NCI-H2227 treated with DMSO at 0.1 percent for 48 hours (cell line): ENCODE measurements at regions not wholly inside any gene's neighbourhood (a gene's known extent, or its start where the extent isn't known, plus 50 kb on each side); places are given as distances from the start of the nearest gene placed in this dataset.
"Not testable (repeated sequence)": the region's sequence is repeated elsewhere in the genome, so short reads cannot be mapped to it uniquely, and the experiment has no call there.

Source experiments
- DNase-seq: peaks from one replicate; lab custom pipeline; 2025; lab: John Stamatoyannopoulos, UW

DNA sequence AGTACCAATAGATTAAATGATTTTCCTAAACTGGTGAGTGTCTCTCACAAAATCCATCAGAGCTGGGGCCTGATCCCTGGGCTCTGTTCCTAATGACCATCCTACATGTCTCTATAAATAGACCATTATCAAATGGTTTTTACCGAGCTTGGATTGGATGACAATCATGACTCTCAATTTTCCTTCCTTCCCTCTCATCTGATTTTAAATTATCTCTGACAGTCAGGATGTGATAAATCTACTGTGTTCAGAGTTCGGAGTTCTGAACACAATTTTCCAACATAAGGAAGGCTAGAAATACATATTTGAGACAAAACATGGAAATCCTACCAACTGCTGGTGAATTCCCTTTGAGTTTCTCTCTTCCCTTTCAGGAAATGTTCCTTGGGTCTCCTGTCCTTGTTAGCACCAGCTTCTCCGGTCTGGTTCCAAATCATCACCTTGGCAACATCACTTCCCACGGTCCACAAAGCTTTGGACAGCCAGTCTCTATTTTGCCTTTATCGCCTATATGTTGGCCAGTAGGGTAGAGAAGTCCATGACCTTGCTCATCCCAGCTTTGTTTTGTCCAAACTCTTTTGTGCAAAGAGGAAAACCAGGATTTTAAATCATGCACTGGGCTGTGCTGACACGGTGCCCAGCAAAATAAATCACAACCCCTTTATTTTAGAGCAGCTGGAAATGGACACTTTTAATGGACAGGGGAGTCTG, 139.6 kb upstream of the ITGA6 start:
- no peak for DNase-seq

DNA sequence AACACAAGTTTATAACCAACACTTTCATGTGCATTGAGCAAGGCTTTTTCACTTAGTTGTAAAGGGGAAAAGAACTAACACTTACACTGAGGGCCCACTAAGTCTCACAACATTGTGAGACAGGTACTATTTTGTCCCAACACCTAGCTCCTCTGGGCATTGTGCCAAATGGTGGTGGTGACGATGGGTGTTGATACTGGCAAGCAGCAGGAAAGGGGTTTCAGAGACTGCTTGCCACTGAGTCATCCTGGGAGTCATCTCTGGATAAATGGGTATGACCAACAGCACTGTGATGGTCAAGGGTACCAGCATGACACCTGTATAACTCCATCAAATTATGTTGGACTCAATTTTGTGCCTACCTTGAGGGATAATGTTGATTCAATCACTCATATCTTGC, 138.8 kb upstream of the ITGA6 start:
- DNase-seq, result no peak

DNA sequence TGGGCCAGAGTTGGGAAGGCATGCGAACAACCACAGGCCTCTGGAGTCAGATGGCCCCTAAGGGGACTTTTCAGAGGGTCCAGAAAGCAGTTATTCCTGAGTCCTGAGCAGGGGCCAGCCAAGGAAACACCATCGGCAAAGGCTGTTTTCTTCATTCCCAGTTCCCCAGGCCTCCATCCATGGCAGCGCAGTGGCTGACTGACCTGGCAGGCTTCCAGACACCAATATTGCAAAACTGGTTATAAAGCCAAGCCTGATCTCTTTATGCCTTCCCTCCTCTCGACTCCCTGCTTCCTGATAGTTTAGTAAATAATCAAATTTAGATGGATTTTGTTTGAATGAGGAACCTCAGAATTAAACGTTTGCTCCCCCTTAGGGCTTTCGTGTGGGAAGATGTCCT, 133.4 kb upstream of the ITGA6 start:
- DNase-seq, result peak; percentile 60

DNA sequence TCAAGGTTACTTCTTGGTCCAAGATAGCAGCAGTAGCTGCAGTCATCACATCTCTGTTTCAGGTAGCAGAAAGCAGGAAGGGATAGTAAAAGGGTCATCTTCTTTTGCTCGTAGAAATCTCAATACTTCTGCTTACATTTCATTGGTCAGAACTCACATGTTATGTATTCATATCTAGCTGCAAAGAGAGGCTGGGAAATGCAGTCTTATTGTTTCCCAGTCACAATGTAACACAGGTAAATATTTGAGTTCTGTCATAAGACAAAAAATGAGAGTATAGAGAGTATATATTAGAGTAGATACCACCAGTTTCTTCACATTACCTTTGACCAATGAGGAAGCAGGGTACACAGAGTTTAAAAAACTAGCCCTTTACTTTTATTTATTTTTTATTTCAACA, 132.4 kb upstream of the ITGA6 start:
- no peak for DNase-seq

DNA sequence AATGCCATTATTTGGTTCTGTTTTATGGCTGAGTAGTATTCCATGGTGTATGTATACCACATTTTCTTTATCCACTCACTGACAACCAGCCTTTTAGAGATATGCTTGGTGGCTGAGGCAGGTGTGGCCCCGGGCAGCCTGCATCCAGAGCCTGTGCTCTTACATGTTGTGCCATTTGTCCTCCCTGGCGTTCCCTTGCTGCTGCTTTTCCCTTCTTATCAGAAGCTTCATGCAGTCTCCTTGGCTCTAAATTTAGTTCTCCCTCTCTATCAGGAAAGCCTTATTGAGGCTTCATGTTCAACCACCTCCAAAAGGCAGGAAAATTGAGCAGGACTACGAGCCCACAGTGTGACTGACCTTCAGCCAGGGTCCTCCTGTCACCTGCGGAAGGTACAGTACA, 131.7 kb upstream of the ITGA6 start:
- no peak for DNase-seq

DNA sequence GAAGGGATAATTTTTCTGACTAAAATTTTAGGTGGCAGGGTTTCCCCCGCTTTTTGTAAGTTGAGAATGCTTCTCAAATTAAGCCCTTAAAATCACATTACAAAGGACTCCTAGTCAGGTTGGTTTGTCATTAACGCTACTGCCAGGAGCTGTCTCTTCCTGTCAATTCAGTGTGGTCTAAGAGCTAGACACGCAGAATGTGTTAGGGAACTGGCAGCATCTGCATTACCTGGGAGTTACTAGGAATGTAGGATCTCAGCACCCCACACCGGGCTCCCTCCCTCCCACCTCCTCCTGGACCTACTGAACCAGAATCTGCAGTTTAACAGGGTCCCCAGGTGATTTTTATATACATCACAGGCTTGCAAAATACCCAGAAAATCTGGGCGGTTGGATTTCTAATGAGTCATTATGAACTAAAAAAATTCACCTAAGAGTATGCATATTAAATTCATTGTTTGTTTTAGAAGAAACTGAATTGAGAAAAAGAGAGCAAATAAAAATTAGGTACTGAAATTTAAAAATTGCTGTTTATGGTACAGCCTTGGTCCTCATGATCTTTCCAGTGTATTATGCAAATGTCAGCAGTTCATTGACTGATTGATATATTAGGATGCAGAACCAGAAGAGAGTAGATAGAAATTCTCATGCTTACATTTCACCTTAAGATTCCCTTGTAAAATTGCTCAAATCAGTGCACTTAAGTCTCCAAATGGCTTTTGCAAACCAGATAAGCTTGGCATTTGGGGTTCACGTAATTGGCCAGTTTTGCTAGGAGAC, 130.9 kb upstream of the ITGA6 start:
- DNase-seq, result no peak

DNA sequence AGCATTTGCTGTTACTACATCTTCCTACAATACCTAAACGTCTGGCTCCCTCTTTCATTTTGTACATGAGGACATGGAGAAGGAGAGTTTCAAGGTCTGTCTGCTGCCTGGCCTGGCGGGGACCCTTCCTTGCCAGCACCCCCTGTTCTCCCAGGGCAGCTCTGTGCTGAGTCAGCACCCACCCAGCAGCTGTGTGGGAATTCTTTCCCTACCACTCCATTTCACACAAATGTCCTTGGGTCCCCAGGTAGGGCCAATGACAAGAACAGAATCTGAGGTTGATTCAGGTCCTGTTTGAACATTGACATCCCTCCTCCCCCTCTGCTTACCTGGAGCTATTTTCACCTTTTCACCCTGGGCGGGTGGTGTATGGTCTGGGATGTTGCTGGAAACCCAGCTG, 129.9 kb upstream of the ITGA6 start:
- no peak for DNase-seq

DNA sequence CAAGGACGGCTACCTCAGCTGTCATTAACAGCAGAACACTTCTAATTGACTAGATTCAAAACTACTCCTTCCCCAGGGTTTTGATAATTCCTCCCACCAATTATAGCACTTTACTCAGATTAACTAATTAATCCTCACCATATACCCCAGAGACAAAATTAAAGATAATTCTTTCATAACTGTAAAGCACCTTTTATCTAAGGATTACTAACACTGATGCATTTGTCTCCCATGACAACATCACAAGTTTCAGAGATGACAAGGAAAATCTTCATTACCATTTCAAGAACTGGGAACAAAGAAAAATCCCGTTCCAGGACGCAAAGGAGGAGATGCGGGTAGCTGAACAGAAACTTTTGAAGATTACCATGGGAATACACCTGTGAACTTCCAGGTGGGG, 129.4 kb upstream of the ITGA6 start:
- no peak for DNase-seq

DNA sequence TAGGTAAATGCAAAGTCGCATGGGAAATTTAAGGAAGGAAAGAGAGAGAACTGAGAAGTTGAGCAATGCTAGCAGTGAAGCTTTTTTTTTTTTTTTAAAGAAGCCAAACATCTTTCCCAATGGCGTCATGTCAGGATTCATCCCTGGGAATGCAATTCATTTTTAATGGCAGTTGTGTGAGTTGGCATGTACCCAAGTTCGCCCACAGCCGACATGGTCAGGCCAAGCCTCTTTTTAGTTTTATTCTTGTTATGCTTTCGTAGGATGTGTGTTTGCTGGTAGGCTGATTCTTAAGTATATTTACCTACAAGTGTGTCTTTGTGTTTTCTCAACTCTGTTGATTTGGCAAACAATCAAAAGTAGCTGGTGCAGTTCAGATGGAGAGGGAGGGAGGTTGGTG, 127.6 kb upstream of the ITGA6 start:
- peak; percentile 35 for DNase-seq

DNA sequence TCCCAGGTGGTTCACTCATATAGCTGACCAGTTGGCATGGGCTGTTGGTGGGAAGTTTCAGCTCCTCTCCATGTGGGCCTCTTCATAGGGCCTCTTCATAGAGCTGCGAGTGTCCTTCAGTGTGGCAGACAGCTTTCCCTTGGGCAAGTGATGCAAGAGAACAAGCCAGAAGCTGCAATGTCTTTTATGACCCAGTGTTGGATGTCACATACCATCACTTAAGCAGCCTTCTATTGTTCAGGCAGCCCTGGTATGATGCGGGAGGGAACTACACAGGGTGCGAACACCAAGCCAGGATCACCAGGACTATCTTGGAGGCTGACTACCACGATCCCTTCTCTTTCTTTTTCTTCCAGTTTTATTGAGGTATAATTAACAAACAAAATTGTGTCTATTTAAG, 126.5 kb upstream of the ITGA6 start:
- DNase-seq, result no peak

DNA sequence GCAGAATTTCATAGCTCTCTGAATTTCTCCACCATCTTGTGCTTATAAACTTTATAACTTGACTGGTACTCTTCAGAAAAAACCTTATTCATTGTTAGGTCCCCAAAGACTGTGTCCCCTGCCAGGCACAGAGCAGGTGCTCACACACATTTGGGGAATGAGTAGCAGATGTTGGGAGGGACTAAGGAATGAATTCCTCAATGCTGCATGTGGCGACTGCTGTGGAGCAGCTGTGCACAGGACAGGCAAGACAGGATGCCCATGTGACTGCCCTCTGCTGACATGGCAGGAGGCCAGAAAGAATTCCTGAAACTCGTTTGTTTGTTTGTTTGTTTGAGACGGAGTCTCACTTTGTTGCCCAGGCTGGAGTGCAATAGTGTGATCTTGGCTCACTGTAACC, 122.3 kb upstream of the ITGA6 start:
- no peak for DNase-seq

DNA sequence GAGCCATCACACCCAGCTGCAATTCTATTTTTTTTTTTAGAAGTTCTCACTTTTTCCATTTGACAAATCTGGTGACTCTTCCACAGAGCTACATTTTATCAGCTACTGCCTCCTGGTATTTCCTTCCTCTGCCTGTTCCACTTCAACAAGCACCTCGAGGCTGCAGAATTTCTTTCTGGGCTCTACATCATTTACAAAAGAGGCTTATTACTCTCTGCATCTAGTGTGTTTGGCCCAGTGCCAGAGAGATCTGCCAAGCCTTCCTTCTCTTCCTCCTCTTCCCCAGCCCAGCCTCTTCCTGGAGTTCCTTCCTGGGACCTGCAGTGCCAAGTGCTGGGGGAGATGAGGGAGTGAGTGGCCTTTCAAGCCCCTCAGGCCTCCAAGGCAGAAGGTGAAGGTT, 119.6 kb upstream of the ITGA6 start:
- DNase-seq, result no peak

DNA sequence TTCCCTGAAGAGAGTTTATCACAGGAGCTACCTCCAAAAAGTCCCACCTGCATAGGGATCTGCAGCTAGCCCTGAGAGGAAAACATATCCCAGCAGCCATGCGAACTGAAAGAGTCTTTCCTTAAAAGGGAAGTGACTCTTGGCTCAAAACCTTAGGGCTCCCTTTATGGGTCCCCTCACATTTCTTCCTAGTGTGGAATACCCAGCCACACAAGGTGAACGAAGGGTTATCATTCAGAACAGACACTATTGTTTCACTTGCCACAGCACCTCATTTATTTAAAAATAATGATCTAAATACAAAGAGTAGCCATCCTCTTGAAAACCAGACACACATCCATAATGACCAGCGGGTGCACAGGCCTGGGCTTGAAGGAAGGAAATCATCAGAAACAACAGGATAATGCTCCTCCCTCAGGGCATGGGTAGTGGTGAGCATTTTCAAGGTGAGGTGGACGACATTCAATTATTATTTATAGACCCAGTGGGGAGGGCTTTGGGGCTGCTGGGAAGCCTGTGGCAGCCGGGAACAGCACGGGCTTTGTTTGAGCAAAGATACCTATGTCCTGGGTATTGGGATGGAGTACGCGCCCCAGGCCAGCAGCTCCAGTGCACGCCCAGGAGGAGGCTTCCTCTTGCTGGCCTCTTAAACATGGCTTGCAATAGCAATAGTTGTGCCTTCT, 119.0 kb upstream of the ITGA6 start:
- DNase-seq, result peak; percentile 23

DNA sequence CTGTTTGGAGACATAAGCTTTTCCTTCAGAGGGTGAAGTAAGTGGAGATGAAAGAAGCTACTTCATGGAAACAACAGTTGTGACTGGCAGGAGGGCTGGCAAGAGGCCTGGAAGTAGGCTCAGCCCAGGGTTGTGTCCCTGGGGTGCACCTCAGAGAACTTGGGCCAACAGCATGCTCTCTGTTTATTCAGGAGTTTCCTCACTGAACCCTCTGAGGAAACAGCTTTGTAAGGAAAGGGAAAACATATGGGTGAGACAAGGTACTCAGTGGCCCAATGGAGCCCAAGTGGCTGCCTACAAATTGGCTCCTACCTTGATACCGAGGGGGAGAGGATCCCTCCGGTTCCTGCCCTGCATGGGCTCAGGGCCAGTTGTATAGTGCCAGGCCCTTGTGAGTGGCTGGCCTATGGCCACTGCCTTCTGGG, 115.5 kb upstream of the ITGA6 start:
- no peak for DNase-seq

DNA sequence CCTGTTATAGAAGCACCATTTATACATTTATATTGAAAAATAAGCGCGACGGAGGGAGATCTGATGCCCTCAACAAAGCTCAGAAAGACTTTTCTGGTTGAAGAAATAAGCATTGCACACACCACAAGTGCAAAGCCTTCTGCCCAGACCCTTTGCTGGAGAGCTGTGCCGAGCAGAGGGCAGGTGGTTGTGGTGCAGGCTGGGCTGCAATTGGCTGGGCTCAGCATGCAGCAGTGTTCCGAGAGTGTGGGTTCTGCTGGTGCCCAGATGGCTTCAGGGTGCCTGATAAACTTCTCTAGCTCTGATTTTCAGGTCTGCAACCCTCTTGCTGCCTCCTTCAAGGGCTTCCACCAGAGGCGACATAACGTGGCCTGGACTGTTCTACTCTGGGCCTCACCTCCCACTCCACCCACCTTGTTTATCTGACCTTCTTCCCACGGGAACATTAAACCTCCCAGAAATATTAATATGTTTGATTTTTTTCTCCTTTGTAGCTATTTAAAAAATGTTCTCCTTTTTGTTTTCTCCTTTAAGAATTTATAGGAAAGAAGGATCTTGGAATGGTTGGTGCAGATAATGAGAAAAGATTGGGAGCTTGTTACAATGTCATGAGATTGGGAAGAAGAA, 113.6 kb upstream of the ITGA6 start:
- DNase-seq, result no peak

DNA sequence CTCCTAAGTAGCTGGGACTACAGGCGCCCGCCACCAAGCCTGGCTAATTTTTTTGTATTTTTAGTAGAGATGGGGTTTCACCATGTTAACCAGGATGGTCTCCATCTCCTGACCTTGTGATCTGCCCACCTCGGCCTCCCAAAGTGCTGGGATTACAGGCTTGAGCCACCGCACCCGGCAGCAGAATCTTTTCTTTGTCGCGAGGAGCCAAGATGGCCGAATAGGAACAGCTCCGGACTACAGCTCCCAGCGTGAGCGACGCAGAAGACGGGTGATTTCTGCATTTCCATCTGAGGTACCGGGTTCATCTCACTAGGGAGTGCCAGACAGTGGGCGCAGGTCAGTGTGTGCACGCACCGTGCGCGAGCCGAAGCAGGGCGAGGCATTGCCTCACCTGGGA, 112.3 kb upstream of the ITGA6 start:
- DNase-seq, result not testable (repeated sequence)

DNA sequence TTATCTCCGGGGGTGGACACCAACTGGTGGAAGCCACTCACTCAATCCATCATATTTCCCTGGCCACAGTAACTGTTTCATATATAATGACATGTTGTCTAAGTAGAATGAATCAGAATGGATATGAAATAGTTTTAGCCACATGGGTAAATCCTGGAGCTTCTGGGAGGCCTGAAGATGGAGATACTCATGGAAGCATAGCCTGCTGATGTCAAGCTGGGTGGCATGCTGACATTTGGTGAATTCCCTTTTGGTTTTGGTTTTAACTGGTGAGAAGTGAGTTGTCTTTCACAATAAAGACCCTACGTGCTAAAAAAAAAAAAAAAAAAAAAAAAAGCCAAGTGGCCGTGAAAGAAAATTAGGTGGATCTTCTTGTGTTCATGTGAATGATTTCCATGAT, 105.3 kb upstream of the ITGA6 start:
- no peak for DNase-seq

DNA sequence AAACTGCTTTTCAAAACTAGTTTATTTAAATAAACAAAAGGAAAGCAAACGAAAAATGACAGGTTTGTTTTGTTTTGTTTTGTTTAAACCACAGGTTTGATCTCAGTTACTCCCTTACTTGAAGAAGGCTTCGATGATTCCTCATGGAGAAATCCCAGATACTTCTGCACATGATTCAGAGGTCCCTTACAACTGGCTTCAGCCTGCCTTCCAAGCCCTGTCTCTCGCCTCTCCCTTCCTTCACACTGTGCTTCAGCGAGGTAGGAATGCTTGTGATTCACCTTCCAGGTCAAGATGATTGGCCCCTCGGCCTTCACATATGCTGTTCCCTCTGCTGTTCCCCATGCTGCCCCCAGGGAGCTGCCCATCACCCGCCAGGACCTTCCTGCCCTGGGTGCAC, 104.1 kb upstream of the ITGA6 start:
- no peak for DNase-seq

DNA sequence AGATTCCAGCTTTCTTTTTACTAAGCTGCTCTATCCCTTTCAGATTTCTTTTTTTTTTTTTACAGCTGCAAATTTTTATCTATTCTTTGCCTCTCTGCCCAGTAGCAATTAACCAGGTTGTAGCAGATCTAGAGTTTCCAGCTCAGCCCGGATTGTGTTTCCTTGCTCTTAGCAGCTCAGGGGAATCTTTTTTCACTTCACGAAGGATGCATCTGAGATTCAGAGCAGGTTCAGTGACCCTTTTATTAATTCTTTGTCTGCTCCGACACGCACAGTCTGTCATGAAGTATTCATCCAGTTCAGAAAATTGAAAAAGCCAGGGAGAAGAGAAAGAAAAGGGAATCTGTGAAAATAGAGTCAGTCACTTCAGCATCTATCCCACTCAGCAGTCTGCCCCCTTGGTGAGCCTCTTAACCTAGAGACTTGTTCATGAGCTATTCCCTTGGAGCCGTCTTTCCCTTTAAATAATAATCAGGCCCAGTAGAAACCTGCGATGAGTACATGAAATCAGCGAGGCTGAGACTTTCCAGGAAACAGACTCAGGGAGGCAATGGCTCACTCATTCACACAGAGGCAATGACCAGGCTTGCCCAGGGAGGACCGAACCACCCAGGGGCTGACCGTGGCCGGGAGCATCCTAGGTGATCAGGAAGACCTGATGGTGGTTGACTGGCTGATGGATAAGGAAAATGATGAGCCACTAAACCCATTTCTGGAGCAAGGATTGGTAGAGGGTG, 103.4 kb upstream of the ITGA6 start:
- DNase-seq, result peak; percentile 60

DNA sequence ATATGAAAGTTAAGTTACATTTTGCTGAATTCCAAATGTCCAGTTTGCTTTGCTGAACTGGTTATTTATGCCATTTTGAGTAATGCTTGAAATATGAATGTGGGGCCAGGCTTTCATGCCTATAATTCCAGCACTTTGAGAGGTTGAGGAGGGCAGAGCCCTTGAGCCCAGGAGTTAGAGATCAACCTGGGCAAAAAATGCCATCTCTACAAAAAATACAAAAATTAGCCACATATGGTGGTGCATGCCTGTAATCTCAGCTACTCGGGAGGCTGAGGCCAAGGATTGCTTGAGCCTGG, 101.2 kb upstream of the ITGA6 start:
- no peak for DNase-seq

DNA sequence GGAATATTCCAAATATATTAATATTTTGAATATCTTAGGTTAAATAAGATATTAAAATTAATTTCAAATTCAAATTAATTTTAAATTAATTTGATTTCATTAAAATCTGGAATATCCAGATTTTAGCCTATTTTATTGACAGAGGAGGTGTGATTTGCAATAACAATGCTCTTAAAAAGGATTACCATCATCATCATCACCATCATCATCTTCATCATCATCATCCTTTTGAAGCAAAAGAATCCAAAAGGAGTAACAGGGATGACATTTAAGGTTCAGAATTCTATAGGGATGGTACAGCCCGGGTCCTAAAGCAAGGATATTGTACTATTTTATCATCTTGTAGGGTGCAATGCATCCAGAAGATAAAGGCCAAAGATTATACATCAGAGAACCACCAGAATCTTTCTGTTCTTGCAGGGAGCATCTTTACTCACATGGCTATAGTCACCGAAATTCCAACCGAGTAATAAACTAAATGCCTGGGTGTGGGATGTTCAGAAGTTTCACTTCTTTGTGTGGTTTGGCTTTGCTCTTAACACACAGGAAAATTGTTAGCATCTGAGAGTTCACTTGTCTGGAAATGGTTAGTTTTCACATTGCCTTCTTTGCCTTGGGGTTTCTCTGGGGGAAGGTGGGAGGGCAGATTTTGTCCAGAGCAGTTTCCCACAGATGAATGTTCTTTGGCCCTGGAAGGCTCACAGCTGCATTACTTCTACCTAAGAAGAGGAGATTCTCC, 99.1 kb upstream of the ITGA6 start:
- DNase-seq, result no peak

DNA sequence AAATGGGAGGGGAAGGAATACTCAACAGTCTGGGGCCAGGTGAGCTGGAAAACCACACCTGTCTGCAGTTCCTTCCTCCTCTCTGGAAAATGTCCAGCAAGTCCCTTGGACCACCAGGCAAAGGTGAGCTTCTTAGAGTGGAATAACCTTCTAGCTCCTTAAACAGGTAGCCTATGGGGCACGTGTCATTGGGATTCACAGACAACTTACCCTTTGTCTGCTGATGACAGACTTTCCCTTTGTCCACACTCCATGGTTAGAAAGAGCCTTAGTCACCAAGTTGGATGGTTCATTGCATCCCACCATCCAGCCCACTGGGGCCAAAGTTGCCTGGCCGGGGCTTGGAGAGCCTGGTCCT, 98.0 kb upstream of the ITGA6 start:
- DNase-seq, result no peak
